Bronchial epithelial cell (primary cell): ENCODE measurements at regions not wholly inside any gene's neighbourhood (a gene's known extent, or its start where the extent isn't known, plus 50 kb on each side); places are given as distances from the start of the nearest gene placed in this dataset.
"Not testable (repeated sequence)": the region's sequence is repeated elsewhere in the genome, so short reads cannot be mapped to it uniquely, and the experiment has no call there.

Experiments
- DNase-seq: peaks from one replicate; pipeline ENCODE4 v3.0.0-alpha.2; 2010; ENCODE audit warnings: low read depth
- FAIRE-seq: peaks from 2 replicates; lab custom pipeline; 2011; peaks lifted over from hg19 to GRCh38; lab: Jason Lieb, UNC
- H3K27me3 ChIP-seq: 2 replicates; pipeline ENCODE4 v1.5.1; 2011; ENCODE audit warnings: low read length; ENCODE audit not compliant: control insufficient read depth, insufficient read depth
- H3K36me3 ChIP-seq: 2 replicates; pipeline ENCODE4 v1.5.1; 2011; ENCODE audit warnings: low read length; ENCODE audit not compliant: control insufficient read depth, insufficient read depth
- H3K4me3 ChIP-seq: 2 replicates; pipeline ENCODE4 v1.5.1; 2011; ENCODE audit warnings: mild to moderate bottlenecking, low read depth, low read length, control low read depth
- CTCF ChIP-seq: IDR thresholded peaks from 2 replicates; pipeline ENCODE4 v1.5.1; 2011; ENCODE audit warnings: mild to moderate bottlenecking, moderate library complexity, low read length, control low read depth, inconsistent platforms; ENCODE audit not compliant: insufficient read depth, severe bottlenecking

- no peak for TF ChIP-seq CTCF
- H3K27me3 ChIP-seq: no peaks in the 10 kb centered on the region
- no peak overlapping the region for H3K4me3 ChIP-seq
- FAIRE-seq: no peak
- no peak for DNase-seq
- H3K36me3 ChIP-seq: no peaks in the 10 kb centered on the region
Measured at GRCh38 chr9:19875291-19875920, 86.6 kb upstream of the SLC24A2 start.

DNA sequence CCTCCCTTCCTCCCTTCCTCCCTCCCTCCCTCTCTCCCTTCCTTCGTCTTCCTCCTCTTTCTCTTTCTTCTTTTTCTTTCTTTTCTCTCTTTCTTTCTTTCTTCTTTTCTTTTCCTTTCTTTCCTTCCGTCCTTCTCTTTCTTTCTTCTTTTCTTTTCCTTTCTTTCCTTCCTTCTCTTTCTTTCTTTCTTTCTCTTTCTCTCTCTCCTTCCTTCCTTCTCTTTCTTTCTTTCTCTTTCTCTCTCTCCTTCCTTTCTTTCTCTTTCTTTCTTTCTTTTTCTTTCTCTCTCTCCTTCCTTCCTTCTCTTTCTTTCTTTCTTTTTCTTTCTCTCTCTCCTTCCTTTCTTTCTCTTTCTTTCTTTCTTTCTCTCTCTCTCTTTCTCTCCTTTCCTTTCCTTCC lies 84.4 kb upstream of the SLC24A2 start:
- DNase-seq, H3K27me3 ChIP-seq, FAIRE-seq, H3K36me3 ChIP-seq, H3K4me3 ChIP-seq: not testable (repeated sequence)

DNA sequence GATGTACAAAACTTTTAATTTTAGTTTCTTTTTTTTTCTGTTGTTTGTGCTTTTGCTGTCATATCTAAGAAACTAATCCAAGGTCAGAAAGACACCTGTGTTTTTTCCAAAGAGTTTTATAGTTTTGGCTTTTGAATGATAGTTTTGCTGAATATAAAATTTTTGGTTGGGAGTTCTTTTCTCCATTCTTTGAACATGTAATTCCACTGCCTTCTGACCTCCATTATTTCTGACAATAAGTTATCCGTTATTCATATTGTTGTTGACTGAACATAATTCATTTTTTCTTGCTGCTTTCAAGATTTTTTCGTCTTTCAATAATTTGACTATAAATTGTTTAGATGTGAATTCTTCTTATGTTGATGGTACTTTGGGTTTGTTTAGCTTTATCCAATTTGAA lies 82.2 kb upstream of the SLC24A2 start:
- H3K27me3 ChIP-seq: no peaks in the 10 kb centered on the region
- no peaks in the 10 kb centered on the region for H3K36me3 ChIP-seq
- FAIRE-seq (no peak), DNase-seq (no peak)
- TF ChIP-seq CTCF: no peak
- no peak overlapping the region for H3K4me3 ChIP-seq

DNA sequence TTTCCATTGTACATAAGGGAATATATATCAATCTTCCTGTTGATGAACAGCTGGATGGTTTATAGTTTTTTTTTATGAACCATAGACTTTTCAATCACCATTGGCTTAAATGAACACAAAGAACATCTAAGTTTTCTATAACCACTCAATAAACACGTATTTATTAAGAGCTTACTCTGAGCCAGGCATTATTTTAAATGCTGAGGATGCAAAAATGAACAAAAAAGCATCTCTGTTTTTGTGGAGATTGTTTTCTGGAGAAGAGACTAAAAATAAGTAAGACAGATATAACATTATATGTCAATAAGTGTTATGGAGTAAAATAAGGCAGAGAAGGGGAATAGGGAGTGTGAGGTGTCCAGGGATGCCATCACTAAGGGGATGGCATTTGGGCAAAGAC lies 52.1 kb upstream of the SLC24A2 start:
- TF ChIP-seq CTCF: no peak
- Histone ChIP-seq H3K36me3 (no peaks in the 10 kb centered on the region), H3K27me3 (no peaks in the 10 kb centered on the region), H3K4me3 (no peak overlapping the region)
- FAIRE-seq: no peak
- DNase-seq: no peak
